ENCODE measurements at regions not wholly inside any gene's neighbourhood (a gene's known extent, or its start where the extent isn't known, plus 50 kb on each side); places are given as distances from the start of the nearest gene placed in this dataset.

DNA sequence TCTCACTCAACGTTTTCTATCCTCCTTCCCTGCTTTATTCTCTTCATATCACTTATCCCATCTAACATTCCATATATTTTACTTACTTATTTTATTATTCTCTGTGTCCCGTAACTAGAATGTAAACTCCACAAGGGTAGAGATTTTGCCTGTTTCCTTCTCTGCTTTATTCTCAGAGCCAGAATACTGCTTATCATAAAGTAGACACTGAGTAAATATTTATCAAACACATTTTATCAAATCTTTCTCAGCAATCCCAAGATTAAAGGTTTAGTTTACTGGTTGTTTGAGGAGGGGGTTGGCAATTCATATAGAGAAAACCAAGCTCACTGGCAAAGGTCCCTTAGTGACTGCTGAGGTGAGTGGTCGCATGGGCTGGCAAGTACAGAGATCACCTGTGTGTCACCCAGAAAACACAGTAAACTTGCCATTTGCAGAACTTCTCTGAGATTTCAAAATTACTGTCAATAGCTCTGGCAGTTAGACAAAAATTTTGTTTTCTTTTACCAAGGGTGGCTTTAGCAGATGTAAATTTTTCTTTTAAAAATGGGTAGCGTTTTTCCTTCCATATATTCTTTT lies 662.4 kb downstream of the UTRN start:
- DNase-seq (no peak), ATAC-seq (no peak)
- H3F3A ChIP-seq (ENCODE audit: low read length, unreplicated experiment) = no peaks in the 10 kb centered on the region
- no peak overlapping the region for H3K4me2 ChIP-seq (ENCODE audit: low read length)
- POLR2A ChIA-PET (ENCODE audit: unreplicated experiment) = no interaction called here
- H3K4me3 ChIP-seq (ENCODE audit: low read length) = no peak overlapping the region
- no peaks in the 10 kb centered on the region for H3K9me3 ChIP-seq (ENCODE audit: low read length)
- no peak overlapping the region for H3K9ac ChIP-seq (ENCODE audit: low read length)
- no peaks in the 10 kb centered on the region for H3K27me3 ChIP-seq (ENCODE audit: low read length)
- no TSS peak for BruUV-seq (replicated peaks)
- intact Hi-C loops (cut with micrococcal nuclease) = no loop called here
- no peaks in the 10 kb centered on the region for H4K20me1 ChIP-seq (ENCODE audit: low read length)
- no peak overlapping the region for H2AFZ ChIP-seq (ENCODE audit: low read length)
- no peaks in the 10 kb centered on the region for H3K79me2 ChIP-seq (ENCODE audit: low read length)
- H3K9me2 ChIP-seq (replicated peaks; ENCODE audit: low read length) = no peaks in the 10 kb centered on the region
- H3K27ac ChIP-seq (ENCODE audit: low read length) = no peak overlapping the region
- CTCF ChIA-PET = no interaction called here
- H3K36me3 ChIP-seq (ENCODE audit: low read depth, low read length) = no peaks in the 10 kb centered on the region
- no peaks in the 10 kb centered on the region for H3K4me1 ChIP-seq (ENCODE audit: insufficient read depth, low read length)
- no peak for TF ChIP-seq EZH2 (IDR thresholded peaks at IDR 0.05; ENCODE audit: low read length, unreplicated experiment)
- TF ChIP-seq EZH2phosphoT487 (IDR thresholded peaks at IDR 0.05; ENCODE audit: borderline replicate concordance, low read length) = no peak
- TF ChIP-seq, protein P1, sequence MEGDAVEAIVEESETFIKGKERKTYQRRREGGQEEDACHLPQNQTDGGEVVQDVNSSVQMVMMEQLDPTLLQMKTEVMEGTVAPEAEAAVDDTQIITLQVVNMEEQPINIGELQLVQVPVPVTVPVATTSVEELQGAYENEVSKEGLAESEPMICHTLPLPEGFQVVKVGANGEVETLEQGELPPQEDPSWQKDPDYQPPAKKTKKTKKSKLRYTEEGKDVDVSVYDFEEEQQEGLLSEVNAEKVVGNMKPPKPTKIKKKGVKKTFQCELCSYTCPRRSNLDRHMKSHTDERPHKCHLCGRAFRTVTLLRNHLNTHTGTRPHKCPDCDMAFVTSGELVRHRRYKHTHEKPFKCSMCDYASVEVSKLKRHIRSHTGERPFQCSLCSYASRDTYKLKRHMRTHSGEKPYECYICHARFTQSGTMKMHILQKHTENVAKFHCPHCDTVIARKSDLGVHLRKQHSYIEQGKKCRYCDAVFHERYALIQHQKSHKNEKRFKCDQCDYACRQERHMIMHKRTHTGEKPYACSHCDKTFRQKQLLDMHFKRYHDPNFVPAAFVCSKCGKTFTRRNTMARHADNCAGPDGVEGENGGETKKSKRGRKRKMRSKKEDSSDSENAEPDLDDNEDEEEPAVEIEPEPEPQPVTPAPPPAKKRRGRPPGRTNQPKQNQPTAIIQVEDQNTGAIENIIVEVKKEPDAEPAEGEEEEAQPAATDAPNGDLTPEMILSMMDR (conservative IDR thresholded peaks at IDR 0.05; ENCODE audit: low read depth, low read length) = no peak

GRCh38 chr6:144951730-144952437 lies 666.7 kb downstream of the UTRN start:
- H3K27ac ChIP-seq (ENCODE audit: low read length) = no peak overlapping the region
- peaks cover 17% of the 10 kb centered on the region for H3K4me1 ChIP-seq (ENCODE audit: insufficient read depth, low read length)
- ATAC-seq = no peak
- no peaks in the 10 kb centered on the region for H3K36me3 ChIP-seq (ENCODE audit: low read depth, low read length)
- intact Hi-C loops (cut with micrococcal nuclease) = no loop called here
- no peak overlapping the region for H3K4me3 ChIP-seq (ENCODE audit: low read length)
- POLR2A ChIA-PET (ENCODE audit: unreplicated experiment) = no interaction called here
- TF ChIP-seq EZH2 (IDR thresholded peaks at IDR 0.05; ENCODE audit: low read length, unreplicated experiment) = no peak
- no peak overlapping the region for H3K4me2 ChIP-seq (ENCODE audit: low read length)
- no peaks in the 10 kb centered on the region for H3K9me3 ChIP-seq (ENCODE audit: low read length)
- H3F3A ChIP-seq (ENCODE audit: low read length, unreplicated experiment) = no peaks in the 10 kb centered on the region
- CTCF ChIA-PET = no interaction called here
- H3K79me2 ChIP-seq (ENCODE audit: low read length) = no peaks in the 10 kb centered on the region
- no peak overlapping the region for H3K9ac ChIP-seq (ENCODE audit: low read length)
- no peaks in the 10 kb centered on the region for H3K9me2 ChIP-seq (replicated peaks; ENCODE audit: low read length)
- DNase-seq = no peak
- H4K20me1 ChIP-seq (ENCODE audit: low read length) = no peaks in the 10 kb centered on the region
- no peak overlapping the region for H2AFZ ChIP-seq (ENCODE audit: low read length)
- no peaks in the 10 kb centered on the region for H3K27me3 ChIP-seq (ENCODE audit: low read length)
- BruUV-seq (replicated peaks) = no TSS peak

DNA sequence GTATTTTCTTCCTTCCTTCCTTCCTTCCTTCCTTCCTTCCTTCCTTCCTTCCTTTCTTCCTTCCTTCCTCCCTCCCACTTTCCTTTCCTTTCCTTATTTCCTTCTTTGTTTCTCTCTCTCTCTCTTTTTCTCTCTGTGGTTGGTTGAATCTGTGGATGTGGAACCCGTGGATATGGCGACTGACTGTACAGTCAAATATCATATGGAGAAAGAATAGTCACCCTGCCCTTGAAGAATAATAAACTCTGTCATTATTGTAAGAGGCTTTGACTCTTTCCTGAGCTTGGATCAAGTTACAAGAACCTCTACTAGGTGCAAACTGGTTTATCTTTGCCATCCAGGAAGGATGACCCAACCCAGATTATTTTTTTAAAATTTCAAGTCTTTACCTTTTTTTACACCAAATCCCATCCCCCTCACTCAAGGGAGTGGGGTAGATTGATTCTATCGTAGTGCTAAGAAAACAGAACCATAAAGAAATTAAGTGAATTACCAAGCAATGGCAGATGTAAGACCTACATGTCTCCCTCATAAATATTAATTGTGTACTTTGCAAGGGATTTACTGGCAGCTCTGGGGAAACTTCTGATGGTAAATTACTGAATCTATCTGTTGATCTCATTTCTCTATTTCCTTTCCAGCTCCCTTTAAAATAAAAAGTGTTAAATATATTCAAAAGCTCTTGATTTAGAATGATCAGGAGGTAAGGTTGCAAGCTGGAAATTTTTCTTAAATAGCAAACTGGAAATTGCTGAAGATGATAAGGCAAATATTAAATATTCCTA lies 667.5 kb downstream of the UTRN start:
- Histone ChIP-seq H3K9me3 (ENCODE audit: low read length) (no peaks in the 10 kb centered on the region), H3K9ac (ENCODE audit: low read length) (no peak overlapping the region), H3K27ac (ENCODE audit: low read length) (no peak overlapping the region), H3K4me2 (ENCODE audit: low read length) (no peak overlapping the region), H3K79me2 (ENCODE audit: low read length) (no peaks in the 10 kb centered on the region), H3F3A (ENCODE audit: low read length, unreplicated experiment) (no peaks in the 10 kb centered on the region), H3K27me3 (ENCODE audit: low read length) (no peaks in the 10 kb centered on the region), H2AFZ (ENCODE audit: low read length) (no peak overlapping the region), H3K9me2 (replicated peaks; ENCODE audit: low read length) (no peaks in the 10 kb centered on the region), H4K20me1 (ENCODE audit: low read length) (no peaks in the 10 kb centered on the region), H3K36me3 (ENCODE audit: low read depth, low read length) (no peaks in the 10 kb centered on the region), H3K4me3 (ENCODE audit: low read length) (no peak overlapping the region), H3K4me1 (ENCODE audit: insufficient read depth, low read length) (peaks cover 23% of the 10 kb centered on the region)
- TF ChIP-seq, protein P1 (conservative IDR thresholded peaks at IDR 0.05; ENCODE audit: low read depth, low read length) = no peak
- TF ChIP-seq EZH2phosphoT487 (IDR thresholded peaks at IDR 0.05; ENCODE audit: borderline replicate concordance, low read length) = no peak
- no peak for TF ChIP-seq EZH2 (IDR thresholded peaks at IDR 0.05; ENCODE audit: low read length, unreplicated experiment)
- no peak for DNase-seq
- ChIA-PET CTCF (no interaction called here), POLR2A (ENCODE audit: unreplicated experiment) (no interaction called here)
- intact Hi-C loops (cut with micrococcal nuclease) = no loop called here
- no TSS peak for BruUV-seq (replicated peaks)
- ATAC-seq = no peak

Data from PC-3 (cell line).